Liver (tissue), 3 donors: ENCODE measurements at regions not wholly inside any gene's neighbourhood (a gene's known extent, or its start where the extent isn't known, plus 50 kb on each side); places are given as distances from the start of the nearest gene placed in this dataset.
"Not testable (repeated sequence)": the region's sequence is repeated elsewhere in the genome, so short reads cannot be mapped to it uniquely, and the experiment has no call there.

Experiments
- RAD21 ChIP-seq, 2 donors: IDR thresholded peaks; 2 replicates each; pipeline ENCODE4 v1.6.1; 2016; ENCODE audit warnings: antibody characterized with exemption in 2 of 2, mild to moderate bottlenecking in 2 of 2
- TF ChIP-seq, protein P1 (sequence below): fragments of 150-350 bp; IDR thresholded peaks from 2 replicates; pipeline ENCODE4 v1.5.1; 2017; ENCODE audit warnings: improper control_type of control experiment, low read depth, low read length; ENCODE audit not compliant: missing input control
- TF ChIP-seq, protein P2 (sequence below): IDR thresholded peaks from 2 replicates; pipeline ENCODE4 v1.6.1; 2016; ENCODE audit warnings: antibody characterized with exemption, mild to moderate bottlenecking
- TF ChIP-seq, protein P3 (sequence below): IDR thresholded peaks from 2 replicates; pipeline ENCODE4 v1.6.1; 2016; ENCODE audit warnings: antibody characterized with exemption
- donor health status: healthy.
- donor health status: healthy.

DNA sequence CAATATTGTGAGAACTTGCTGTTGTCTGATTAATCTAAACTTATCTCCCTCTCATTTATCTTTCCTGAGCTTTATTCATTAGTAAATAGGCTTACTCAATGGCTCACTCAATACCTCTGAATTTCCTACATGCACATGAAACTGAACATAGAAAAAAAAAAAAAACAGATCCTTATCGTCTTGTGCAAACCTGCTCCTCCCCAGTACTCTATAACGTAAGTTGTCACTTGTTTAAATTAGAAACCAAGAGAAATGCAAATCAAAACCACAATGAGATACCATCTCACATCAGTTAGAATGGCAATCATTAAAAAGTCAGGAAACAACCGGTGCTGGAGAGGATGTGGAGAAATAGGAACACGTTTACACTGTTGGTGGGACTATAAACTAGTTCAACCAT lies 96.1 kb downstream of the SLC25A46 start:
- TF ChIP-seq, protein P1, sequence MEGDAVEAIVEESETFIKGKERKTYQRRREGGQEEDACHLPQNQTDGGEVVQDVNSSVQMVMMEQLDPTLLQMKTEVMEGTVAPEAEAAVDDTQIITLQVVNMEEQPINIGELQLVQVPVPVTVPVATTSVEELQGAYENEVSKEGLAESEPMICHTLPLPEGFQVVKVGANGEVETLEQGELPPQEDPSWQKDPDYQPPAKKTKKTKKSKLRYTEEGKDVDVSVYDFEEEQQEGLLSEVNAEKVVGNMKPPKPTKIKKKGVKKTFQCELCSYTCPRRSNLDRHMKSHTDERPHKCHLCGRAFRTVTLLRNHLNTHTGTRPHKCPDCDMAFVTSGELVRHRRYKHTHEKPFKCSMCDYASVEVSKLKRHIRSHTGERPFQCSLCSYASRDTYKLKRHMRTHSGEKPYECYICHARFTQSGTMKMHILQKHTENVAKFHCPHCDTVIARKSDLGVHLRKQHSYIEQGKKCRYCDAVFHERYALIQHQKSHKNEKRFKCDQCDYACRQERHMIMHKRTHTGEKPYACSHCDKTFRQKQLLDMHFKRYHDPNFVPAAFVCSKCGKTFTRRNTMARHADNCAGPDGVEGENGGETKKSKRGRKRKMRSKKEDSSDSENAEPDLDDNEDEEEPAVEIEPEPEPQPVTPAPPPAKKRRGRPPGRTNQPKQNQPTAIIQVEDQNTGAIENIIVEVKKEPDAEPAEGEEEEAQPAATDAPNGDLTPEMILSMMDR, result not testable (repeated sequence)
- TF ChIP-seq RAD21 (IDR thresholded peaks at IDR 0.05), result not testable (repeated sequence)
- TF ChIP-seq, protein P2, sequence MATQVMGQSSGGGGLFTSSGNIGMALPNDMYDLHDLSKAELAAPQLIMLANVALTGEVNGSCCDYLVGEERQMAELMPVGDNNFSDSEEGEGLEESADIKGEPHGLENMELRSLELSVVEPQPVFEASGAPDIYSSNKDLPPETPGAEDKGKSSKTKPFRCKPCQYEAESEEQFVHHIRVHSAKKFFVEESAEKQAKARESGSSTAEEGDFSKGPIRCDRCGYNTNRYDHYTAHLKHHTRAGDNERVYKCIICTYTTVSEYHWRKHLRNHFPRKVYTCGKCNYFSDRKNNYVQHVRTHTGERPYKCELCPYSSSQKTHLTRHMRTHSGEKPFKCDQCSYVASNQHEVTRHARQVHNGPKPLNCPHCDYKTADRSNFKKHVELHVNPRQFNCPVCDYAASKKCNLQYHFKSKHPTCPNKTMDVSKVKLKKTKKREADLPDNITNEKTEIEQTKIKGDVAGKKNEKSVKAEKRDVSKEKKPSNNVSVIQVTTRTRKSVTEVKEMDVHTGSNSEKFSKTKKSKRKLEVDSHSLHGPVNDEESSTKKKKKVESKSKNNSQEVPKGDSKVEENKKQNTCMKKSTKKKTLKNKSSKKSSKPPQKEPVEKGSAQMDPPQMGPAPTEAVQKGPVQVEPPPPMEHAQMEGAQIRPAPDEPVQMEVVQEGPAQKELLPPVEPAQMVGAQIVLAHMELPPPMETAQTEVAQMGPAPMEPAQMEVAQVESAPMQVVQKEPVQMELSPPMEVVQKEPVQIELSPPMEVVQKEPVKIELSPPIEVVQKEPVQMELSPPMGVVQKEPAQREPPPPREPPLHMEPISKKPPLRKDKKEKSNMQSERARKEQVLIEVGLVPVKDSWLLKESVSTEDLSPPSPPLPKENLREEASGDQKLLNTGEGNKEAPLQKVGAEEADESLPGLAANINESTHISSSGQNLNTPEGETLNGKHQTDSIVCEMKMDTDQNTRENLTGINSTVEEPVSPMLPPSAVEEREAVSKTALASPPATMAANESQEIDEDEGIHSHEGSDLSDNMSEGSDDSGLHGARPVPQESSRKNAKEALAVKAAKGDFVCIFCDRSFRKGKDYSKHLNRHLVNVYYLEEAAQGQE, result not testable (repeated sequence)
- TF ChIP-seq, protein P3, sequence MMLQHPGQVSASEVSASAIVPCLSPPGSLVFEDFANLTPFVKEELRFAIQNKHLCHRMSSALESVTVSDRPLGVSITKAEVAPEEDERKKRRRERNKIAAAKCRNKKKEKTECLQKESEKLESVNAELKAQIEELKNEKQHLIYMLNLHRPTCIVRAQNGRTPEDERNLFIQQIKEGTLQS, result not testable (repeated sequence)
